ENCODE measurements at regions not wholly inside any gene's neighbourhood (a gene's known extent, or its start where the extent isn't known, plus 50 kb on each side); places are given as distances from the start of the nearest gene placed in this dataset.

DNA sequence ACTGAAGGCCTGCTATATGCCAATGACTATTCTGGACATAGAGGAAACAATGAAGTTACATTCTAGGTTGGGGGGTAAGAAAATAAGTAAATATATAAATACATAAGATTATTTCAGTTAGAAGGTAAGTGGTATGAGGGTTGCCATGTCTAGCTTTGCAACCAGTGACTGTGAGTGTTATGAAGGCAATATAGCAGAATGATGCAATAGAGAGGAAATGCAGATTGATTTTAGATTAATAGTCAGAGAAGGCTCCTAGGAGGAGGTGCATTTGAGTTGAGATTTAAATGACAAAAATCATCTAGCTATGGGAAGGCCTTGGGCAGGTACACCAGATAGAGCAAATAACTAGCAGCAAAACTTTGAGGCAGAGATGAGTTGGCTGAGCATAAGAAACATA lies 243.2 kb downstream of the FBXO8 start:
- TF ChIP-seq, protein P1, sequence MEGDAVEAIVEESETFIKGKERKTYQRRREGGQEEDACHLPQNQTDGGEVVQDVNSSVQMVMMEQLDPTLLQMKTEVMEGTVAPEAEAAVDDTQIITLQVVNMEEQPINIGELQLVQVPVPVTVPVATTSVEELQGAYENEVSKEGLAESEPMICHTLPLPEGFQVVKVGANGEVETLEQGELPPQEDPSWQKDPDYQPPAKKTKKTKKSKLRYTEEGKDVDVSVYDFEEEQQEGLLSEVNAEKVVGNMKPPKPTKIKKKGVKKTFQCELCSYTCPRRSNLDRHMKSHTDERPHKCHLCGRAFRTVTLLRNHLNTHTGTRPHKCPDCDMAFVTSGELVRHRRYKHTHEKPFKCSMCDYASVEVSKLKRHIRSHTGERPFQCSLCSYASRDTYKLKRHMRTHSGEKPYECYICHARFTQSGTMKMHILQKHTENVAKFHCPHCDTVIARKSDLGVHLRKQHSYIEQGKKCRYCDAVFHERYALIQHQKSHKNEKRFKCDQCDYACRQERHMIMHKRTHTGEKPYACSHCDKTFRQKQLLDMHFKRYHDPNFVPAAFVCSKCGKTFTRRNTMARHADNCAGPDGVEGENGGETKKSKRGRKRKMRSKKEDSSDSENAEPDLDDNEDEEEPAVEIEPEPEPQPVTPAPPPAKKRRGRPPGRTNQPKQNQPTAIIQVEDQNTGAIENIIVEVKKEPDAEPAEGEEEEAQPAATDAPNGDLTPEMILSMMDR (IDR thresholded peaks at IDR 0.05 in 4 of 5, conservative IDR thresholded peaks at IDR 0.05 in 1 of 5) = no peak
- no peak for TF ChIP-seq POLR2A (IDR thresholded peaks at IDR 0.05)
